ENCODE measurements at regions not wholly inside any gene's neighbourhood (a gene's known extent, or its start where the extent isn't known, plus 50 kb on each side); places are given as distances from the start of the nearest gene placed in this dataset.

DNA sequence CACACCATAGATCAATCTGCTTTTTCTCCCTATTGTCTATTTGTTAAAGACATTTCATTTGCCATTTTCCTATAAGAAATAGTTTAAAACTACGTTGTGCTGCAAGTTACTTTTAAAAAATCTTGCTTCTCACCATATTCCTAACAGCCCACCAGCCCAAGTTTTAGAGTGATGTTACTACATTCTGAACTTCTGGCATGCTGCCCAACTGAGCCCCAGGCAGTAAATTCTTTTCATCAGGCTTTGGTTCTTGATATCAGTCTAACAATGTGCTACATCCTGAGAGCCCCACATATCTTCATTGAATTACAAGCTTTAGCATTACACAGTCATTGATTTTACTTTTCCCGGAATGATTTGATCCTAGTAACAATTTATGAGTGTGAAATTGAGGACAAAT lies 283.8 kb upstream of the IL1RAPL1 start:
- TF ChIP-seq, protein P1, sequence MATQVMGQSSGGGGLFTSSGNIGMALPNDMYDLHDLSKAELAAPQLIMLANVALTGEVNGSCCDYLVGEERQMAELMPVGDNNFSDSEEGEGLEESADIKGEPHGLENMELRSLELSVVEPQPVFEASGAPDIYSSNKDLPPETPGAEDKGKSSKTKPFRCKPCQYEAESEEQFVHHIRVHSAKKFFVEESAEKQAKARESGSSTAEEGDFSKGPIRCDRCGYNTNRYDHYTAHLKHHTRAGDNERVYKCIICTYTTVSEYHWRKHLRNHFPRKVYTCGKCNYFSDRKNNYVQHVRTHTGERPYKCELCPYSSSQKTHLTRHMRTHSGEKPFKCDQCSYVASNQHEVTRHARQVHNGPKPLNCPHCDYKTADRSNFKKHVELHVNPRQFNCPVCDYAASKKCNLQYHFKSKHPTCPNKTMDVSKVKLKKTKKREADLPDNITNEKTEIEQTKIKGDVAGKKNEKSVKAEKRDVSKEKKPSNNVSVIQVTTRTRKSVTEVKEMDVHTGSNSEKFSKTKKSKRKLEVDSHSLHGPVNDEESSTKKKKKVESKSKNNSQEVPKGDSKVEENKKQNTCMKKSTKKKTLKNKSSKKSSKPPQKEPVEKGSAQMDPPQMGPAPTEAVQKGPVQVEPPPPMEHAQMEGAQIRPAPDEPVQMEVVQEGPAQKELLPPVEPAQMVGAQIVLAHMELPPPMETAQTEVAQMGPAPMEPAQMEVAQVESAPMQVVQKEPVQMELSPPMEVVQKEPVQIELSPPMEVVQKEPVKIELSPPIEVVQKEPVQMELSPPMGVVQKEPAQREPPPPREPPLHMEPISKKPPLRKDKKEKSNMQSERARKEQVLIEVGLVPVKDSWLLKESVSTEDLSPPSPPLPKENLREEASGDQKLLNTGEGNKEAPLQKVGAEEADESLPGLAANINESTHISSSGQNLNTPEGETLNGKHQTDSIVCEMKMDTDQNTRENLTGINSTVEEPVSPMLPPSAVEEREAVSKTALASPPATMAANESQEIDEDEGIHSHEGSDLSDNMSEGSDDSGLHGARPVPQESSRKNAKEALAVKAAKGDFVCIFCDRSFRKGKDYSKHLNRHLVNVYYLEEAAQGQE (IDR thresholded peaks at IDR 0.05; ENCODE audit: insufficient read depth in 1 of 2, low read depth in 2 of 2, low read length in 1 of 2) = no peak
- no peak for TF ChIP-seq TCF7L2 (IDR thresholded peaks at IDR 0.05; ENCODE audit: low read depth, low read length)
- TF ChIP-seq, protein P2, sequence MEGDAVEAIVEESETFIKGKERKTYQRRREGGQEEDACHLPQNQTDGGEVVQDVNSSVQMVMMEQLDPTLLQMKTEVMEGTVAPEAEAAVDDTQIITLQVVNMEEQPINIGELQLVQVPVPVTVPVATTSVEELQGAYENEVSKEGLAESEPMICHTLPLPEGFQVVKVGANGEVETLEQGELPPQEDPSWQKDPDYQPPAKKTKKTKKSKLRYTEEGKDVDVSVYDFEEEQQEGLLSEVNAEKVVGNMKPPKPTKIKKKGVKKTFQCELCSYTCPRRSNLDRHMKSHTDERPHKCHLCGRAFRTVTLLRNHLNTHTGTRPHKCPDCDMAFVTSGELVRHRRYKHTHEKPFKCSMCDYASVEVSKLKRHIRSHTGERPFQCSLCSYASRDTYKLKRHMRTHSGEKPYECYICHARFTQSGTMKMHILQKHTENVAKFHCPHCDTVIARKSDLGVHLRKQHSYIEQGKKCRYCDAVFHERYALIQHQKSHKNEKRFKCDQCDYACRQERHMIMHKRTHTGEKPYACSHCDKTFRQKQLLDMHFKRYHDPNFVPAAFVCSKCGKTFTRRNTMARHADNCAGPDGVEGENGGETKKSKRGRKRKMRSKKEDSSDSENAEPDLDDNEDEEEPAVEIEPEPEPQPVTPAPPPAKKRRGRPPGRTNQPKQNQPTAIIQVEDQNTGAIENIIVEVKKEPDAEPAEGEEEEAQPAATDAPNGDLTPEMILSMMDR (IDR thresholded peaks at IDR 0.05) = no peak
- TF ChIP-seq SIN3A (IDR thresholded peaks at IDR 0.05; ENCODE audit: borderline replicate concordance, insufficient read depth, low read depth, low read length) = no peak
- TF ChIP-seq POLR2AphosphoS5 (IDR thresholded peaks at IDR 0.05; ENCODE audit: low read depth, low read length) = no peak
- no peaks in the 10 kb centered on the region for H3K36me3 ChIP-seq (ENCODE audit: control insufficient read depth, insufficient read depth, low read length)
- H3K4me3 ChIP-seq (ENCODE audit: low read depth in 2 of 2, low read length in 2 of 2) = no peak overlapping the region
- no peak for DNase-seq (ENCODE audit: low read depth, low spot score)
- H3K9me3 ChIP-seq (ENCODE audit: control insufficient read depth, insufficient read depth, low read depth, low read length) = no peaks in the 10 kb centered on the region
- in situ Hi-C loops (cut with HindIII; ENCODE audit: low pct_unique_long_range_greater_than_20kb, low sequenced_read_pairs) (no loop called here), intact Hi-C loops (cut with micrococcal nuclease; ENCODE audit: unreplicated experiment) (no loop called here)
- no peak overlapping the region for H3K27ac ChIP-seq (ENCODE audit: low read length)
- no peaks in the 10 kb centered on the region for H3K27me3 ChIP-seq (ENCODE audit: control insufficient read depth, insufficient read depth, low read length)
- no TSS peak for BruUV-seq (replicated peaks)
- CTCF ChIA-PET = no interaction called here
- no peaks in the 10 kb centered on the region for H3K4me1 ChIP-seq (ENCODE audit: control insufficient read depth, insufficient read depth, low read length)
- no peak for ATAC-seq
- POLR2A ChIA-PET = no interaction called here

DNA sequence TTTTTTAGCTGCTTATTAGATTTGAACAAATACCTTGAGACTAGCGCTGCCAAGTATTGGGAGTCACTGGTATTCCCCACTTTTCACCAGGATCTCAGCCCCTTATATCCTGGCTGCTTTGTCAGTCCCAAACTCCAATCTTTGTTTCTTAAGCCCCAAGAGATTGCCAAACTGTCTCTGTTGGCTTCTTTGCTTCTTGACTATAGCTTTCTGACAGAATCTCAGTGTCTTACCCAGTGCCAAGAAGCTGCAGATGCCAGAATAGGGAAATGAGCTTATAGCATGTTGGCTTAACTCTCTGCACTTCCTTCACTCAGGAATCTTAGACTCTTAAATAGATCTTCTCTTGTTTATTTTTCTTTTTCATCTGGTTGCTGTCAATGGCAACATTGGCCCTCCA lies 297.5 kb upstream of the DCAF8L1 start:
- CTCF ChIA-PET = no interaction called here
- Histone ChIP-seq H3K27me3 (ENCODE audit: control insufficient read depth, insufficient read depth, low read length) (no peaks in the 10 kb centered on the region), H3K9me3 (ENCODE audit: control insufficient read depth, insufficient read depth, low read depth, low read length) (no peaks in the 10 kb centered on the region), H3K36me3 (ENCODE audit: control insufficient read depth, insufficient read depth, low read length) (no peaks in the 10 kb centered on the region), H3K4me3 (ENCODE audit: low read depth in 2 of 2, low read length in 2 of 2) (no peak overlapping the region), H3K27ac (ENCODE audit: low read length) (no peak overlapping the region), H3K4me1 (ENCODE audit: control insufficient read depth, insufficient read depth, low read length) (no peaks in the 10 kb centered on the region)
- intact Hi-C loops (cut with micrococcal nuclease; ENCODE audit: unreplicated experiment) (no loop called here), in situ Hi-C loops (cut with HindIII; ENCODE audit: low pct_unique_long_range_greater_than_20kb, low sequenced_read_pairs) (no loop called here)
- no peak for ATAC-seq
- POLR2A ChIA-PET = no interaction called here
- no peak for DNase-seq (ENCODE audit: low read depth, low spot score)
- BruUV-seq (replicated peaks) = no TSS peak
- TF ChIP-seq POLR2AphosphoS5 (IDR thresholded peaks at IDR 0.05; ENCODE audit: low read depth, low read length) (no peak), TCF7L2 (IDR thresholded peaks at IDR 0.05; ENCODE audit: low read depth, low read length) (no peak)
- TF ChIP-seq, protein P2 (IDR thresholded peaks at IDR 0.05) = no peak

DNA sequence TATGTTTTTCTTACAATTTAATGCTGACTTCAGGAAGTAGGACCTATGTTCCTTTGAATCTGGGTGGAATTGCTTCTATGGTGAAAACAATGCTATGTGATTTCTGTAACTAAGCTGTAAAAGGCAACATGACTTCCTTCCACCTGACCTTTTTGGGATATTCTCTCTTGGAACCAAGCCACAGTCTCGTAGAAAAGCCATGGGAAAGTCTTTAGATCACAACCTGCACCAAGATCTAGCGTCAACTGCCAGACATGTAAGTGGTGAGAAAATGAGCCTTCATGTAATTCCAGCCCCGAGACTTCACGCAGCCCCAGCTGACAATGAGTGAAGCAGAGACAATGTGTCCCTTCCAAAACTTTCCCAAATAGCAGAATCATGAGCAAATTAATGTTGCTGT lies 297.0 kb upstream of the DCAF8L1 start:
- Histone ChIP-seq H3K4me1 (ENCODE audit: control insufficient read depth, insufficient read depth, low read length) (no peaks in the 10 kb centered on the region), H3K9me3 (ENCODE audit: control insufficient read depth, insufficient read depth, low read depth, low read length) (no peaks in the 10 kb centered on the region), H3K27me3 (ENCODE audit: control insufficient read depth, insufficient read depth, low read length) (no peaks in the 10 kb centered on the region), H3K27ac (ENCODE audit: low read length) (no peak overlapping the region), H3K4me3 (ENCODE audit: low read depth in 2 of 2, low read length in 2 of 2) (no peak overlapping the region), H3K36me3 (ENCODE audit: control insufficient read depth, insufficient read depth, low read length) (no peaks in the 10 kb centered on the region)
- in situ Hi-C loops (cut with HindIII; ENCODE audit: low pct_unique_long_range_greater_than_20kb, low sequenced_read_pairs) = no loop called here
- DNase-seq (ENCODE audit: low read depth, low spot score) (no peak), ATAC-seq (no peak)
- CTCF ChIA-PET = no interaction called here
- TF ChIP-seq TCF7L2 (IDR thresholded peaks at IDR 0.05; ENCODE audit: low read depth, low read length) (no peak), POLR2AphosphoS5 (IDR thresholded peaks at IDR 0.05; ENCODE audit: low read depth, low read length) (no peak), SIN3A (IDR thresholded peaks at IDR 0.05; ENCODE audit: borderline replicate concordance, insufficient read depth, low read depth, low read length) (no peak)
- TF ChIP-seq, protein P2 (IDR thresholded peaks at IDR 0.05) = no peak
- TF ChIP-seq, protein P1 (IDR thresholded peaks at IDR 0.05; ENCODE audit: insufficient read depth in 1 of 2, low read depth in 2 of 2, low read length in 1 of 2) = no peak
- intact Hi-C loops (cut with micrococcal nuclease; ENCODE audit: unreplicated experiment) = no loop called here
- BruUV-seq (replicated peaks) = no TSS peak
- POLR2A ChIA-PET = no interaction called here

Measured in Panc1 (cell line).